ENCODE measurements at regions not wholly inside any gene's neighbourhood (a gene's known extent, or its start where the extent isn't known, plus 50 kb on each side); places are given as distances from the start of the nearest gene placed in this dataset.

- DNase-seq (ENCODE audit: low spot score) (no peak), ATAC-seq (ENCODE audit: low FRiP score) (no peak)
- no peak for TF ChIP-seq CTCF (IDR thresholded peaks at IDR 0.05)
Measured at GRCh38 chr7:44541-44896, 147.9 kb upstream of the FAM20C start.

- no peak for DNase-seq (ENCODE audit: low spot score)
- ATAC-seq (ENCODE audit: low FRiP score) = no peak
Measured at GRCh38 chr7:45106-46090, 147.0 kb upstream of the FAM20C start.

GRCh38 chr7:46123-46829, 146.1 kb upstream of the FAM20C start:
- no peak for ATAC-seq (ENCODE audit: low FRiP score)
- no peak for TF ChIP-seq CTCF (IDR thresholded peaks at IDR 0.05)
- no peak for DNase-seq (ENCODE audit: low spot score)

More at GRCh38 chr7:45106-46090, 147.0 kb upstream of the FAM20C start:
- no peak for TF ChIP-seq CTCF (IDR thresholded peaks at IDR 0.05)

GRCh38 chr7:46830-47140, 145.6 kb upstream of the FAM20C start:
- ATAC-seq (ENCODE audit: low FRiP score) (no peak), DNase-seq (ENCODE audit: low spot score) (no peak)
- no peak for TF ChIP-seq CTCF (IDR thresholded peaks at IDR 0.05)

- no peak for TF ChIP-seq CTCF (IDR thresholded peaks at IDR 0.05)
- DNase-seq (ENCODE audit: low spot score) = no peak
- no peak for ATAC-seq (ENCODE audit: low FRiP score)
Measured at GRCh38 chr7:51456-52068, 140.8 kb upstream of the FAM20C start.

- no peak for DNase-seq (ENCODE audit: low spot score)
- ATAC-seq (ENCODE audit: low FRiP score) = no peak
- no peak for TF ChIP-seq CTCF (IDR thresholded peaks at IDR 0.05)
Measured at GRCh38 chr7:52100-52499, 140.3 kb upstream of the FAM20C start.
